Muscle layer of duodenum (tissue), 2 donors: ENCODE measurements at regions not wholly inside any gene's neighbourhood (a gene's known extent, or its start where the extent isn't known, plus 50 kb on each side); places are given as distances from the start of the nearest gene placed in this dataset.
"Not testable (repeated sequence)": the region's sequence is repeated elsewhere in the genome, so short reads cannot be mapped to it uniquely, and the experiment has no call there.

Source experiments
- H3K27ac ChIP-seq: one replicate; pipeline ENCODE4 v1.7.0; 2013; ENCODE audit warnings: mild to moderate bottlenecking, low read length
- H3K27me3 ChIP-seq: one replicate; pipeline ENCODE4 v1.7.0; 2013; ENCODE audit warnings: low read depth, mild to moderate bottlenecking, control low read depth, low read length
- H3K36me3 ChIP-seq, 2 donors: one replicate each; pipeline ENCODE4 v1.7.0; 2013; ENCODE audit warnings: low read length in 2 of 2, control low read depth in 1 of 2, mild to moderate bottlenecking in 1 of 2; ENCODE audit not compliant: insufficient read depth in 2 of 2, control insufficient read depth in 1 of 2
- H3K4me1 ChIP-seq, 2 donors: one replicate each; pipeline ENCODE4 v1.7.0; 2013; ENCODE audit warnings: low read length in 2 of 2, mild to moderate bottlenecking in 2 of 2, control low read depth in 1 of 2, moderate library complexity in 1 of 2; ENCODE audit not compliant: insufficient read depth in 2 of 2, control insufficient read depth in 1 of 2
- H3K4me3 ChIP-seq, 2 donors: one replicate each; pipeline ENCODE4 v1.7.0; 2013; ENCODE audit warnings: low read length in 2 of 2, low read depth in 1 of 2, mild to moderate bottlenecking in 1 of 2
- H3K9me3 ChIP-seq, 2 donors: one replicate each; pipeline ENCODE4 v1.7.0; 2013; ENCODE audit warnings: low read length in 2 of 2, control low read depth in 1 of 2, mild to moderate bottlenecking in 1 of 2; ENCODE audit not compliant: control insufficient read depth in 1 of 2
- donor health status: healthy.

GRCh38 chr2:190150413-190150812 is 87.9 kb upstream of the MSTN start:
- Histone ChIP-seq H3K4me3 (no peak overlapping the region), H3K9me3 (no peaks in the 10 kb centered on the region), H3K27ac (no peak overlapping the region), H3K4me1 (no peaks in the 10 kb centered on the region), H3K27me3 (no peaks in the 10 kb centered on the region), H3K36me3 (no peaks in the 10 kb centered on the region)

GRCh38 chr2:190149908-190150307 is 87.4 kb upstream of the MSTN start:
- no peaks in the 10 kb centered on the region for H3K36me3 ChIP-seq
- H3K9me3 ChIP-seq = no peaks in the 10 kb centered on the region
- H3K4me3 ChIP-seq = no peak overlapping the region
- H3K27me3 ChIP-seq = no peaks in the 10 kb centered on the region
- no peak overlapping the region for H3K27ac ChIP-seq
- no peaks in the 10 kb centered on the region for H3K4me1 ChIP-seq

- Histone ChIP-seq H3K27ac (no peak overlapping the region), H3K9me3 (no peaks in the 10 kb centered on the region), H3K4me1 (no peaks in the 10 kb centered on the region), H3K4me3 (no peak overlapping the region), H3K27me3 (no peaks in the 10 kb centered on the region), H3K36me3 (no peaks in the 10 kb centered on the region)
Measured at GRCh38 chr2:190149200-190149599, 86.7 kb upstream of the MSTN start.

- H3K9me3 ChIP-seq, H3K4me3 ChIP-seq, H3K27me3 ChIP-seq, H3K4me1 ChIP-seq, H3K27ac ChIP-seq, H3K36me3 ChIP-seq: not testable (repeated sequence)
Measured at GRCh38 chr2:190146109-190146508, 83.6 kb upstream of the MSTN start.

GRCh38 chr2:190140474-190140873 is 77.9 kb upstream of the MSTN start:
- not testable (repeated sequence) for H3K4me1 ChIP-seq, H3K4me3 ChIP-seq, H3K9me3 ChIP-seq, H3K36me3 ChIP-seq, H3K27me3 ChIP-seq, H3K27ac ChIP-seq

GRCh38 chr2:190139371-190139770 is 76.8 kb upstream of the MSTN start:
- Histone ChIP-seq H3K4me1 (no peaks in the 10 kb centered on the region), H3K27ac (no peak overlapping the region), H3K36me3 (no peaks in the 10 kb centered on the region), H3K27me3 (no peaks in the 10 kb centered on the region), H3K4me3 (no peak overlapping the region), H3K9me3 (no peaks in the 10 kb centered on the region)

GRCh38 chr2:190138032-190138431 is 75.5 kb upstream of the MSTN start:
- H3K27me3 ChIP-seq = no peaks in the 10 kb centered on the region
- no peak overlapping the region for H3K27ac ChIP-seq
- H3K4me3 ChIP-seq = no peak overlapping the region
- no peaks in the 10 kb centered on the region for H3K4me1 ChIP-seq
- no peaks in the 10 kb centered on the region for H3K9me3 ChIP-seq
- no peaks in the 10 kb centered on the region for H3K36me3 ChIP-seq

- no peak overlapping the region for H3K4me3 ChIP-seq
- no peaks in the 10 kb centered on the region for H3K4me1 ChIP-seq
- H3K9me3 ChIP-seq = no peaks in the 10 kb centered on the region
- H3K27me3 ChIP-seq = no peaks in the 10 kb centered on the region
- H3K27ac ChIP-seq = no peak overlapping the region
- H3K36me3 ChIP-seq = no peaks in the 10 kb centered on the region
Measured at GRCh38 chr2:190137561-190137960, 75.0 kb upstream of the MSTN start.

GRCh38 chr2:190136825-190137224 is 74.3 kb upstream of the MSTN start:
- no peak overlapping the region for H3K4me3 ChIP-seq
- no peak overlapping the region for H3K27ac ChIP-seq
- H3K27me3 ChIP-seq = no peaks in the 10 kb centered on the region
- H3K36me3 ChIP-seq = no peaks in the 10 kb centered on the region
- H3K9me3 ChIP-seq = no peaks in the 10 kb centered on the region
- H3K4me1 ChIP-seq = no peaks in the 10 kb centered on the region

GRCh38 chr2:190136259-190136658 is 73.7 kb upstream of the MSTN start:
- Histone ChIP-seq H3K9me3 (no peaks in the 10 kb centered on the region), H3K27ac (no peak overlapping the region), H3K27me3 (no peaks in the 10 kb centered on the region), H3K4me1 (no peaks in the 10 kb centered on the region), H3K36me3 (no peaks in the 10 kb centered on the region), H3K4me3 (no peak overlapping the region)

GRCh38 chr2:190129421-190130199 is 67.1 kb upstream of the MSTN start:
- H3K36me3 ChIP-seq = no peaks in the 10 kb centered on the region
- no peaks in the 10 kb centered on the region for H3K27me3 ChIP-seq
- H3K27ac ChIP-seq = no peak overlapping the region
- no peak overlapping the region for H3K4me3 ChIP-seq
- peaks cover 0 to 4% of the 10 kb centered on the region in 2 donors for H3K4me1 ChIP-seq
- no peaks in the 10 kb centered on the region for H3K9me3 ChIP-seq

GRCh38 chr2:190127651-190128050 is 65.1 kb upstream of the MSTN start:
- H3K4me1 ChIP-seq = peaks cover 0 to 4% of the 10 kb centered on the region in 2 donors
- H3K36me3 ChIP-seq = no peaks in the 10 kb centered on the region
- H3K4me3 ChIP-seq = no peak overlapping the region
- no peak overlapping the region for H3K27ac ChIP-seq
- no peaks in the 10 kb centered on the region for H3K9me3 ChIP-seq
- no peaks in the 10 kb centered on the region for H3K27me3 ChIP-seq
